H7 (cell line): ENCODE measurements at regions not wholly inside any gene's neighbourhood (a gene's known extent, or its start where the extent isn't known, plus 50 kb on each side); places are given as distances from the start of the nearest gene placed in this dataset.
A peak's percentile ranks its signal among the peaks of the same experiment; 100 is the strongest.

Experiments used
- DNase-seq: peaks from one replicate; pipeline ENCODE4 v3.0.0; 2012
- H3K27me3 ChIP-seq: 2 replicates; pipeline ENCODE4 v1.6.0; 2011; ENCODE audit warnings: mild to moderate bottlenecking, low read length; ENCODE audit not compliant: control insufficient read depth, insufficient read depth
- H3K36me3 ChIP-seq: replicated peaks from 2 replicates; pipeline ENCODE4 v1.5.1; 2011; ENCODE audit warnings: low read length; ENCODE audit not compliant: control insufficient read depth, insufficient read depth
- H3K4me3 ChIP-seq: 2 replicates; pipeline ENCODE4 v1.5.1; 2011; ENCODE audit warnings: low read depth, mild to moderate bottlenecking, control low read depth, low read length, moderate library complexity; ENCODE audit not compliant: insufficient read depth

DNA sequence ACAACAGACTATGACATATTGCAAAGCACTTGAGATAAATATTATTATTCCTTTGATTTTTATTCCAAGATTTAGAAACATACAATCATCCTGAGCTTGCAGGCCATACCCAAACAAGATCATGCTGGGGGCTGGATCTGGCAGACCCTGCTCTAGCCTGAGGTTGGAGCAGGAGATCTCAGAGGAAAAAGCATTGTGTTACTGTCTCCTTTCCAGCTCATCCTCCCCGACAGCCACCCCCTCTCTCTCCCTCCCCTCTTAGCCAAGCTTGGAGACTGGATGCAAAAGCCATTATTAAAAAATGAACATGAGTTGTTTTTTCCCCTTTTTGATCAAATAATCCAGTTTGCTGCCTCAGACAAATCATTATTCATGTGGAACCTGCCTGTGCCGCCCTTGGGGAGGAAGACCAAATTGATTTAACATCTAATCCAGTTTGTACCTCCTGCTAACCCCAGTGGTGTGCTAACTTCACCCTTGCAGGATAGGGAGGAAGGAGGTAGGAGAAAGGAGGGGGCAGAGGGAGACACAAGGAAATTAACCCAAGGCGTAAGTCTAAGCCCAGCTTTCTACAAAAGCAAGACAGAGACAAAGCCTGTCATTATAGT lies 565.8 kb upstream of the TBX3 start:
- Histone ChIP-seq H3K36me3 (no peaks in the 10 kb centered on the region), H3K4me3 (no peak overlapping the region), H3K27me3 (no peaks in the 10 kb centered on the region)
- DNase-seq = no peak

DNA sequence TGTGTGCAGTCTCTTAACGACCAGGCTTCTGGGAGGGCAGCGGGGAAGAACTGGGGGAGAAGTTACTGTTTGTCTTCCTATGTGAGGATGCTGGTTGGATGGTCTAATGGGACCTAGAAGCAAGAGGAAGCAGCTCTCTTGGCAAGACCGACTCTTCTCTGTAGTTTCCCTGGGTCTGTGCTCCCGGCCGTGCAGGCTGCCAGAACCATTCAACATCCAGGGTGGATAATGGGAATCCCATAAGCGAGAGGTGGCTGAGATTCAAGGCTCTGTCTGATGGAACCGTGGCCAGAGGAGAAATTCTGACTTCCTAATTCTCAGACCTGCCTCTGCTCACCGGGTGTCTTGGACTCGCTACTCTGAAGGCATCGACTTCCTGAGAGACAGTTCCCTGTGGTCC lies 561.0 kb upstream of the TBX3 start:
- no peak for DNase-seq
- no peak overlapping the region for H3K4me3 ChIP-seq
- H3K27me3 ChIP-seq = no peaks in the 10 kb centered on the region
- no peaks in the 10 kb centered on the region for H3K36me3 ChIP-seq

DNA sequence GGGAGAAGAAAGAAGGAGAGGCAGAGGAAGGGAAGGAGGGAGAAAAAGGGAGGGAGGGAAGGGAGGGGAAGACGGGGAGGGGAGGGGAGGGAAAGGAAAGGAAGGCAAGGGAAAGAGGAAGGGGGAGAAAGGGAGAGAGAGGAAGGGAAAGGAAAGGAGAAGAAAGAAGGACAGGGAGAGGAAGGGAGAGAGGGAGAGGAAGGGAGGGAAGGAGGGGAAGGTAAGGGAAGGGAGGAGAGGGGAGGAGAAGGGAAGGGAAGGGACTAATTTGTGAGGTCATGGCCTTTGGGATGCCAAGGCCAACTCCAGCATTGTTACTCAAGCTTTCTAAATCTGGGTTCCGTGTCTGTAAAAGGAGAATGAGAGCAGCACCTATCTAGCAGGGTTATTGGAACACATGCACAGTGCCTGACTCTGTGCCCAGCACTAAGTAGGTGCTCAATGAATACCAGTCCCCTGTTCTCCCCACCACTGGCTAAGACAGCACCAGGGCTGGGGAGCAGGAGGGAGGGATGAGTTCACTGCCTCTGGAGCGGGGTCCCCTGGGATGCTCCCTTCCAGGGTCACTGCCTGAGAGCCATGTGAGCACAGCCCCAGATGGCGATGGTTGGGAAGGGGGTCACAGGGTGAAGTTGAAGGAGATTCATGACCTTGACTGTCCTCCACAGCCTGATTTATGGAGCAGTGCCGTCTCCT lies 560.1 kb upstream of the TBX3 start:
- Histone ChIP-seq H3K4me3 (no peak overlapping the region), H3K36me3 (no peaks in the 10 kb centered on the region), H3K27me3 (no peaks in the 10 kb centered on the region)
- no peak for DNase-seq

DNA sequence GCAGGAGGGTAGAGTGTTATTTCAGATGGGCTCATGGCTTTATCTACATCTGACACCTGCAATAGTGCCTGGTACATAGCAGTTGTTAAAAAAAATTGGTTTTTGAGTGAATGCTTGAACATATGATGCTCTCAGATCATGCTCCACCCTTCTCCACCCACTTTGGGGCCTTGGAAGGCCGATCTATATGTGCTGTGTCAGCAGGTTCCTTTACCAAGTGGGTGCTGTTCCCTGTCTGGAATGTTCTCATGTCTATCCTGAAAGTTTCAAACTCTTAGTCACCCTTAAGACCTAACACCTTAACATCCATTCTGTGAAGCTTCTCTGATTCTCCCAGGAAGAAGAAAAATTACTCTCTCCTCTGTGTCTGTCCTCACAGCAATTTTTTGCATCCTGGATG lies 556.3 kb upstream of the TBX3 start:
- no peaks in the 10 kb centered on the region for H3K36me3 ChIP-seq
- no peak for DNase-seq
- no peak overlapping the region for H3K4me3 ChIP-seq
- no peaks in the 10 kb centered on the region for H3K27me3 ChIP-seq

DNA sequence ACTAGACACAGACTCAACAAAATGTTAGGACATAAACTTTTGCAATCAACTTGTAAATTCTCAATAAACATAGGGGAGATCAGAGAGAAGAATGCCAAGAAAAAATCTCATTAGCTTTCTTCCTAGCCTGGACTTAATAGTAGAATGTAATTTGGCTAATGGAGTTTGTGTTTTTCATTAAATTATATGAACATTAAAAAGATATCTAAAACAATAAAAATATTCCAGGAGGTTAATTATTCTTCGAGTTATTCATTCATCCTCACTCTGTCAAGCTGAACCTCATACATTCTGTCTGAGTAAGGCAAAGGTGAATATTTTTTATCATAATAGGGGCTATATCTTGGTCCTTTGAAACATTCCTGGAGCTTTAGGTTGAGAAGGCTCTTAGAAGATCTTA lies 551.9 kb upstream of the TBX3 start:
- no peak overlapping the region for H3K4me3 ChIP-seq
- DNase-seq = no peak
- no peaks in the 10 kb centered on the region for H3K27me3 ChIP-seq
- H3K36me3 ChIP-seq = no peaks in the 10 kb centered on the region

DNA sequence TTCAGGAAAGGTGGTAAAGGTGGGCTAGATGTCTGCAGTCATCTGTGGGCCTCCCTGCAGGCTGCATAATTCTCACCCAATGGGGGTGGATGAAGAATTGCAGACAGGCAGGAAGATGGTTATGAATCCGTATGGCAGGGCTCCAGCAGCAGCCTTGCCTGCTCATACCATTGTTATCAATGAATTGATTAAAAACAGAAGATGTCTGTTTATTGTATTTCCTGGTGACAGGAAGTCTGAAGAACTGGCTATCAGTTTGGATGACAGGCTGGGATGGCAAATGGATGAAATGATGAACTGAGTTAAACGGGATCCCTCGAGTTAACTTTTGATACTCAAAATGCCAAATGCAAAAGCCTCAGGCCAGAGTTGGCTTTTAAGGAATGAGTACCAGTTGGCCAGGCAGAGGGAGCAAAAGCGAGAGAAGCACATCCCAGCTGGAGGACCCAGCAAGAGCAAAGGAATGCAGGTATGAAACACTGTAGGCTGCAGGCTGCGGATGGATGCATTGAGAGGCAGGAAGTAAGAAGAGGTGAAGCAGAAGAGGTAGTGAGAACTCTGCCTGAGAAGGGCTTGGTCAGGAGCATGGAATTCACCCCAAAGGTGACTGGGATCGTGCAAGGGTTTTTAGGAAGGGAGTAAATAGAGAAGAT lies 550.0 kb upstream of the TBX3 start:
- H3K4me3 ChIP-seq = no peak overlapping the region
- no peaks in the 10 kb centered on the region for H3K27me3 ChIP-seq
- DNase-seq = peak; percentile 50
- no peaks in the 10 kb centered on the region for H3K36me3 ChIP-seq

DNA sequence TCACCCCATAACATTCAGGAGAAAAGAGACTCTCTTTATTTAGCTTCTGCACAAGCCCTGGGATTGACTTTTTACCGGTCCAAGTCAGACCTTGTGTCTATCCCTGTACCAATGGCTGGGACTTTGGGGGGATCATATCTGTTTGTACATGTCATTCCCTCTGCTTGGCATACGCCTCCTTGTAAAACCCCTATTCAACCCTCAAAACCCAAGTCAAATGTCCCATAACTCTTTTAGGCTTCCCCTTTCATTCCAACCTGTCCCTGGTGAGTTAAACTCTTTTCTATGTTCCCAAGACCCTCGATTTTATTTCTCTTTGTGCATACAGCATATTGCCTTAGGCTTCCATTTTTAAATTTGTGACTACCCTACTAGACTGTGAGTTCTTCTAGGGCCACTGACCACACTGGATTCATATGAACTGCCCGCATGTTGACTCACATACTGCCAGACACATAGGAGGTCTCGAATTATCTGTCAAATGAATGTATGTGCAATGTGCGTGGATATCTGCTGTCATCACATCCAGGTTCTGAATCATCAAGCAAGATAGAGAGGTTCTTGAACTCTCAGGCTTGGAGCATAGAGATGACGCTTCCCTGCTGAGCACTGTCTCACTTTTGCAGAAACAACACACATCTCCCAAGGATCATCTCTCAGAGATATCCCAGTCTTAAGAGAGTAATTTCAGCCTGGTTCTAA lies 548.6 kb upstream of the TBX3 start:
- H3K27me3 ChIP-seq = no peaks in the 10 kb centered on the region
- DNase-seq = no peak
- no peaks in the 10 kb centered on the region for H3K36me3 ChIP-seq
- no peak overlapping the region for H3K4me3 ChIP-seq

DNA sequence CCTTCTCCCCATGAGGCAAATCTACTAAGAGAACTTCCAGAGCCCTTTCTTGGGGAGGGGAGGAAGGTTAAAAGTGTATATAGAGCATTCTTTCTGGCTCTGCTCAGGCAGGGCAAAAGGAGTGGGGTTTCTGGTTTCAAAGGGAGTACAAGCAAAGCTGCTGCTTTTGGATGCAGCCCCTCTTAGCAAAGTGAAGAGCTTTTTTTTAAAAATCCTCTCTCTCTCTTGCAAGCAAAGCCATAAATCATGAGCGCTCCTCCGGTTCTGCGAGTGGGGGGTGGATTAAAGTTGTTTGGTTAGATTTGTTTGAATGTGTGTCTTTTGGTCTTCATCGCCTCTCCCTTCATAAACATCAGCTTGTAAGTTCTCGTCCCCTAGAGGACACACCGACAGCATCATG lies 546.6 kb upstream of the TBX3 start:
- no peak for DNase-seq
- Histone ChIP-seq H3K4me3 (no peak overlapping the region), H3K36me3 (no peaks in the 10 kb centered on the region), H3K27me3 (no peaks in the 10 kb centered on the region)

DNA sequence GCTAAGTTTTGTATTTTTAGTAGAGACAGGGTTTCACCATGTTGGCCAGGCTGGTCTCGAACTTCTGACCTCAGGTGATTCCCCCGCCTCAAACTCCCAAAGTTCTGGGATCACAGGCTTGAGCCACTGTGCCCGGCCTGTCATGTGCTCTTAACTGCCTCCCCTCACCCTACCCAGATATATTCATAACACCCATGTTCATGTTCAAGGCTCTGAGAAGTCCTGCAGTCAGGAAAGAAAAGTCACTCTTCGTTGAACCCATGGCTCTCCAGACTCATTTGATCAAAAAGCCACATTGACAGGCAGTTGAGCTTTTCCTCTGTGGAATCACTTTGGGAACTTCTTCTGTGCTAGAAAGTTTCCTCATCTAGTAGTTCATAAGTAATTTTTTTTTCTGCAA lies 545.5 kb upstream of the TBX3 start:
- Histone ChIP-seq H3K27me3 (no peaks in the 10 kb centered on the region), H3K36me3 (no peaks in the 10 kb centered on the region), H3K4me3 (no peak overlapping the region)
- DNase-seq = no peak

DNA sequence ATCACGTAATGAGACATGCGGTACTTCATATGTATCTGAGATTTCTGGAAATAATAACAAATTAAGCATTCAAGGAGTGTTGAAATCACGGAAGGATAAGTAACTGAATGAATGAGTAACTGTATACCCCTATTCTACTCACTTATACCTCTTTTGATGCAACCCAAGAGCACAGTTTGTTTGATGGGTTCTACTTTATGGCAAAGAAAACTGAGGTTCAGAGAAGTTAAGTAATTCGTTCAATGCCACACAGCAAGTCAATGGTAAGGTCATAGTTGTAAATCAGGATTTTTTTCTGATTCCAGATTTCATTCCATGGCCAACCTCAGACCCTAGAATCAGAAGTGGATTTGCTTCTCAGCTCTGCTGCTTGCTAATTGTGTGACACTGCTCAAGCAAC lies 544.5 kb upstream of the TBX3 start:
- Histone ChIP-seq H3K4me3 (no peak overlapping the region), H3K36me3 (no peaks in the 10 kb centered on the region), H3K27me3 (no peaks in the 10 kb centered on the region)
- no peak for DNase-seq

DNA sequence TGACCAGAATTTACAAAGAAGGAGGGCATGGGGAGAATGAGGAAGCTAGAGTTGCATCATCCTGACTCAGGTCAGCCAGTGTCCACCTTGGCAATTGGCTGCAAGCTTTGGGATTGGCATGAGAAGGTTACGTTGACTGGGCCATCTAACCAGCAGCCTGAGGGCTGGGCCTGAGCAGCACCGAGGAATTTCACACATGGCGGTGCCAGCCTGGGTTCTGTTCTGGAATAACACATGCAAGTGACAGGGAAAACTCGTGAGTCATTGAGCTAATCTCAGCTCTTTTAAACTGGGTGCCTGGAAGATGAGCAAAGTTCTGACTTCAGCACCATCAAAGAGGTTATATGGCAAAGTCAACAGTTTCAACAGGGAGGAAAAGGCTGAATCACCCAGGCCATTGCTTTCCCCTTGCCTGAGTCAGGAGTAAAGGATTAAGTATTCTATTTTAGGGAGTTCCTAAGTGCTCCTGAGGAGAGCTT lies 543.2 kb upstream of the TBX3 start:
- DNase-seq = no peak
- no peaks in the 10 kb centered on the region for H3K27me3 ChIP-seq
- no peak overlapping the region for H3K4me3 ChIP-seq
- no peaks in the 10 kb centered on the region for H3K36me3 ChIP-seq

DNA sequence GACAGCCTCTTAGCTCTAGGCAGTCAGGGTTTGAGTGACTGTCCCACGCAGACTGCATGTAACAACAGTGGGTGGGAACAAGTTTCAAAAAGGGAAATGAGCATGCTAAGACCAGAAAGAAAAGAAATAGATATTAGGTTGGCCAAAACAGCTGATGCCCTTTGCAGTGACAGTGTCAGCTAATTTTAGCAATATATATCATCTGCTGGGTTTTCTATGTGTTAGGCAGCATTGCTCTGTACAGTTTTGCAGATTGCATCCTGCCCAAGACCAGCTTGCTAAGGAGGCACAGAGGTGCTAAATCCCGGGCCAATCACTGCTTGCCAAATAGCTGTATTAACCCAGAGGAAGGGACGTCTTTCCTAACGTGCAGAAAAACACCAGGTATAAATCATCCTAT lies 541.9 kb upstream of the TBX3 start:
- no peaks in the 10 kb centered on the region for H3K36me3 ChIP-seq
- H3K4me3 ChIP-seq = no peak overlapping the region
- H3K27me3 ChIP-seq = no peaks in the 10 kb centered on the region
- DNase-seq = no peak

DNA sequence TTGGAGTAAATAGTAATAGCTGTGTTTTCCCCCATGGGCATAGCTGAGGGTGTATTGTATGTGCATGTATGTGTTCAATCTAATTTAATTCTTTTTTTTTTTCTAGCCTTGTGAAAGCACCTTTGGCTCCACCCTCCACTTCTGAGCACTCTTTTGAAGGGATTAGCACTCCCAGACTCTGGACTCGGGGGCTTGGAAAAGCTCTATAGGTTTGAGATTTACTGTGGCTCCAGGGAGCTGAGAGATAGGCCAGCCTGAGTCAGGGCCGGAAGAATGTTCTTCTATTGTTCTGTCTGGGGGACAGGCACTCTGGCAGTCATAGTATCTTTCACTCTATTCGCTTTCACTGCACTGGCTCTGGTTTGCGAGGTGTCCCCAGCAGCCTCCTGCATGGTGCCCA lies 540.0 kb upstream of the TBX3 start:
- Histone ChIP-seq H3K4me3 (no peak overlapping the region), H3K27me3 (no peaks in the 10 kb centered on the region), H3K36me3 (no peaks in the 10 kb centered on the region)
- DNase-seq = no peak

DNA sequence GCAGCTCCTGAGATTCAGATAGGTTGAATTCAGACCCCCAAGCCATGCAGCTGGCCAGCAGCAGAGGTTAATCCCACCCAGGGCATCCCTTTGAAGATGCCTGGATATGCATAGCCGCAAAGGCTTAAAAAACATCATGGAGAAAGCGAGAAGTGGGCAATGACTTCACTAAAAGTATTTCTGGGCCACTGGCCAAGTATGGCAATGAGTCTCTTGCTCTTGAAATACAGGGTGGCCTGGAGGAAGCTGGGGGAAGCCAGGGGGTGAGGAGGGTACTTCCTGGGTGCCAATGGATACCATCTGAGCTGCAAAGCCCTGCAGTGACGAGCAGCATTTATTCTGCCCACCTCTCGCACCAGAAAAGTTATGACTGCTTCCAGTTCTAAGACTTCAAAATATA lies 539.3 kb upstream of the TBX3 start:
- DNase-seq = no peak
- H3K27me3 ChIP-seq = no peaks in the 10 kb centered on the region
- H3K4me3 ChIP-seq = no peak overlapping the region
- H3K36me3 ChIP-seq = no peaks in the 10 kb centered on the region

DNA sequence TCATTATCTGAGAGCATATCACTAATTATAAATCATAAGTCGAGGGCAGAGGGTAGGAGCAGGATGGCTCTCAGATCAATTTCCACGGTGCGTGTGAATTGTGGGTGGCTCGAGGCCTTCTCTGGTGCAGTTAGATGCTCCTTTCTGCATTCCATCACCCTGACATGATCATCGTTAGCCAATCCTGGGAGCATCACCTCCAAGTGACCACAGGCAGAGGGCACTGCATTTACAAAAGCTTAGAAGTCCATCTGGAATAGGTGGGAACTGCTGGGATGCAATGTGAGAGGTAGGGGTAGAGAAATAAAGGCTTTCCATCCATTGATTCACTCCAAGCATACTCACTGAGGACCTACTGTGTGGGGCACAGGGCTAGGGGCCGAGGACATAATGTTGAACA lies 538.2 kb upstream of the TBX3 start:
- DNase-seq = peak; percentile 10
- H3K36me3 ChIP-seq = no peaks in the 10 kb centered on the region
- H3K27me3 ChIP-seq = no peaks in the 10 kb centered on the region
- no peak overlapping the region for H3K4me3 ChIP-seq
